HEK293 (cell line): ENCODE measurements at regions not wholly inside any gene's neighbourhood (a gene's known extent, or its start where the extent isn't known, plus 50 kb on each side); places are given as distances from the start of the nearest gene placed in this dataset.

Source experiments
- CTCF ChIA-PET: fragments of 350-600 bp; formaldehyde crosslinking; extraction: SDS; loops from one replicate; lab custom pipeline; 2021; ENCODE audit warnings: antibody characterized with exemption; lab: Yijun Ruan, JAX
- POLR2A ChIA-PET: fragments of 300-600 bp; formaldehyde crosslinking; extraction: SDS; loops from one replicate; lab custom pipeline; 2020; ENCODE audit warnings: antibody characterized with exemption, inconsistent platforms; lab: Yijun Ruan, JAX
- H3K27ac ChIP-seq: fragments of 200-500 bp; sonication (Bioruptor generic); 2 replicates; pipeline ENCODE4 v1.5.1; 2014; ENCODE audit warnings: low read depth, low read length, control low read depth, inconsistent platforms; ENCODE audit errors: extremely low read depth
- H3K36me3 ChIP-seq, 2 experiments: fragments of 200-500 bp in 1 of 2; sonication (Bioruptor generic) in 1 of 2; 1 replicate in 1 of 2; 2 replicates in 1 of 2; pipeline ENCODE4 v1.5.1; 2014 to 2017; ENCODE audit warnings: inconsistent platforms in 2 of 2, low read length in 2 of 2; ENCODE audit not compliant: control insufficient read depth in 2 of 2, insufficient read depth in 1 of 2
- H3K4me1 ChIP-seq: fragments of 200-500 bp; sonication (Bioruptor generic); 2 replicates; pipeline ENCODE4 v1.5.1; 2014; ENCODE audit warnings: mild to moderate bottlenecking, low read length, inconsistent platforms; ENCODE audit not compliant: control insufficient read depth, insufficient read depth
- H3K4me3 ChIP-seq: 2 replicates; pipeline ENCODE4 v1.5.1; 2011; ENCODE audit warnings: low read depth, mild to moderate bottlenecking, control low read depth, low read length, moderate library complexity
- H3K9me3 ChIP-seq: fragments of 200-500 bp; sonication (Bioruptor generic); 2 replicates; pipeline ENCODE4 v1.5.1; 2014; ENCODE audit warnings: low read depth, low read length, inconsistent platforms; ENCODE audit not compliant: control insufficient read depth, insufficient read depth
- BCL6B ChIP-seq: fragments of 450-650 bp; formaldehyde crosslinking; IDR thresholded peaks from 2 replicates; pipeline ENCODE4 v1.5.1; 2017; ENCODE audit warnings: missing biosample characterization, missing genetic modification characterization
- FEZF1 ChIP-seq: fragments of 450-650 bp; formaldehyde crosslinking; IDR thresholded peaks from 2 replicates; pipeline ENCODE4 v1.5.1; 2016; ENCODE audit warnings: missing biosample characterization, missing genetic modification characterization
- GLI4 ChIP-seq: fragments of 450-650 bp; formaldehyde crosslinking; IDR thresholded peaks from 2 replicates; pipeline ENCODE4 v1.5.1; 2016; ENCODE audit warnings: missing biosample characterization, missing genetic modification characterization
- HOXD13 ChIP-seq: sonication (generic); formaldehyde crosslinking; IDR thresholded peaks from 2 replicates; pipeline ENCODE4 v1.8.0; 2022; ENCODE audit warnings: missing genetic modification reagents, borderline replicate concordance
- KLF1 ChIP-seq: fragments of 450-650 bp; formaldehyde crosslinking; IDR thresholded peaks from 2 replicates; pipeline ENCODE4 v1.5.1; 2016; ENCODE audit warnings: missing biosample characterization, missing genetic modification characterization
- OSR2 ChIP-seq: fragments of 450-650 bp; formaldehyde crosslinking; IDR thresholded peaks from 2 replicates; pipeline ENCODE4 v1.5.1; 2016; ENCODE audit warnings: missing biosample characterization, missing genetic modification characterization
- PRDM6 ChIP-seq: fragments of 450-650 bp; formaldehyde crosslinking; IDR thresholded peaks from 2 replicates; pipeline ENCODE4 v1.5.1; 2017; ENCODE audit warnings: missing biosample characterization, missing genetic modification characterization
- RBAK ChIP-seq: fragments of 450-650 bp; formaldehyde crosslinking; IDR thresholded peaks from 2 replicates; pipeline ENCODE4 v1.5.1; 2016; ENCODE audit warnings: missing biosample characterization, missing genetic modification characterization
- REST ChIP-seq: fragments of 450-650 bp; formaldehyde crosslinking; IDR thresholded peaks from 2 replicates; pipeline ENCODE4 v1.5.1; 2016; ENCODE audit warnings: missing biosample characterization, missing genetic modification characterization
- ZBTB21 ChIP-seq: fragments of 450-650 bp; formaldehyde crosslinking; IDR thresholded peaks from 2 replicates; pipeline ENCODE4 v1.5.1; 2017; ENCODE audit warnings: missing biosample characterization, missing genetic modification characterization
- ZNF10 ChIP-seq: fragments of 450-650 bp; formaldehyde crosslinking; IDR thresholded peaks from 2 replicates; pipeline ENCODE4 v1.5.1; 2017; ENCODE audit warnings: missing biosample characterization, missing genetic modification characterization
- ZNF114 ChIP-seq: fragments of 450-650 bp; formaldehyde crosslinking; IDR thresholded peaks from 2 replicates; pipeline ENCODE4 v1.5.0; 2017; ENCODE audit warnings: missing biosample characterization, missing genetic modification characterization
- ZNF121 ChIP-seq: fragments of 450-650 bp; formaldehyde crosslinking; IDR thresholded peaks from 2 replicates; pipeline ENCODE4 v1.5.1; 2016; ENCODE audit warnings: missing biosample characterization, missing genetic modification characterization
- ZNF148 ChIP-seq: fragments of 450-650 bp; formaldehyde crosslinking; IDR thresholded peaks from 2 replicates; pipeline ENCODE4 v1.5.0; 2017; ENCODE audit warnings: missing biosample characterization, missing genetic modification characterization, borderline replicate concordance
- ZNF16 ChIP-seq: fragments of 450-650 bp; formaldehyde crosslinking; IDR thresholded peaks from 2 replicates; pipeline ENCODE4 v1.5.1; 2016; ENCODE audit warnings: low read depth, missing biosample characterization, missing genetic modification characterization
- ZNF19 ChIP-seq: fragments of 450-650 bp; formaldehyde crosslinking; IDR thresholded peaks from 2 replicates; pipeline ENCODE4; 2016; ENCODE audit warnings: missing biosample characterization, missing genetic modification characterization, low read depth
- ZNF221 ChIP-seq: fragments of 450-650 bp; formaldehyde crosslinking; IDR thresholded peaks from 2 replicates; pipeline ENCODE4 v1.5.1; 2017; ENCODE audit warnings: missing biosample characterization, missing genetic modification characterization, borderline replicate concordance
- ZNF23 ChIP-seq: fragments of 450-650 bp; formaldehyde crosslinking; IDR thresholded peaks from 2 replicates; pipeline ENCODE4 v1.5.1; 2016; ENCODE audit warnings: missing biosample characterization, missing genetic modification characterization, borderline replicate concordance
- ZNF350 ChIP-seq: fragments of 450-650 bp; formaldehyde crosslinking; IDR thresholded peaks from 2 replicates; pipeline ENCODE4 v1.5.0; 2017; ENCODE audit warnings: missing biosample characterization, mild to moderate bottlenecking, missing genetic modification characterization
- ZNF366 ChIP-seq: fragments of 450-650 bp; formaldehyde crosslinking; conservative IDR thresholded peaks from 2 replicates; pipeline ENCODE4 v1.5.1; 2016; ENCODE audit warnings: missing biosample characterization, missing genetic modification characterization
- ZNF501 ChIP-seq: fragments of 450-650 bp; formaldehyde crosslinking; IDR thresholded peaks from 2 replicates; pipeline ENCODE4 v1.5.1; 2016; ENCODE audit warnings: missing biosample characterization, missing genetic modification characterization
- ZNF555 ChIP-seq: fragments of 450-650 bp; formaldehyde crosslinking; conservative IDR thresholded peaks from 2 replicates; pipeline ENCODE4 v1.5.1; 2017; ENCODE audit warnings: missing biosample characterization, mild to moderate bottlenecking, missing genetic modification characterization, inconsistent platforms
- ZNF600 ChIP-seq: fragments of 450-650 bp; formaldehyde crosslinking; IDR thresholded peaks from 2 replicates; pipeline ENCODE4 v1.5.1; 2016; ENCODE audit warnings: missing biosample characterization, missing genetic modification characterization
- ZNF704 ChIP-seq: fragments of 450-650 bp; formaldehyde crosslinking; IDR thresholded peaks from 2 replicates; pipeline ENCODE4 v1.5.1; 2016; ENCODE audit warnings: missing biosample characterization, missing genetic modification characterization
- ZNF747 ChIP-seq: fragments of 450-650 bp; formaldehyde crosslinking; IDR thresholded peaks from 2 replicates; pipeline ENCODE4 v1.5.1; 2016; ENCODE audit warnings: missing biosample characterization, missing genetic modification characterization
- ZNF768 ChIP-seq: fragments of 450-650 bp; formaldehyde crosslinking; IDR thresholded peaks from 2 replicates; pipeline ENCODE4 v1.5.1; 2018; ENCODE audit warnings: missing biosample characterization, mild to moderate bottlenecking, missing genetic modification characterization
- ZNF791 ChIP-seq: fragments of 450-650 bp; formaldehyde crosslinking; IDR thresholded peaks from 2 replicates; pipeline ENCODE4 v1.5.1; 2016; ENCODE audit warnings: missing biosample characterization, missing genetic modification characterization
- ZXDB ChIP-seq: fragments of 450-650 bp; formaldehyde crosslinking; IDR thresholded peaks from 2 replicates; pipeline ENCODE4 v1.5.1; 2016; ENCODE audit warnings: missing biosample characterization, missing genetic modification characterization

- TF ChIP-seq ZNF501 (no peak), ZNF791 (tag by site-specific recombination) (no peak), ZNF600 (tag by site-specific recombination) (no peak), ZBTB21 (tag by site-specific recombination) (no peak), ZNF10 (tag by site-specific recombination) (no peak), ZNF16 (tag by site-specific recombination) (no peak), ZNF221 (tag by site-specific recombination) (no peak), ZNF747 (tag by site-specific recombination) (no peak), ZNF555 (tag by site-specific recombination) (no peak), GLI4 (tag by site-specific recombination) (no peak), REST (no peak), ZNF19 (tag by site-specific recombination) (no peak), ZNF114 (no peak)
- Histone ChIP-seq H3K36me3 (no peaks in the 10 kb centered on the region), H3K9me3 (no peaks in the 10 kb centered on the region), H3K27ac (no peak overlapping the region), H3K4me1 (no peaks in the 10 kb centered on the region), H3K4me3 (no peak overlapping the region)
- CTCF ChIA-PET: no interaction called here
- POLR2A ChIA-PET: no interaction called here
These were observed 121.2 kb upstream of the LSAMP start for GRCh38 chr3:116566478-116566960.

- no peak overlapping the region for H3K27ac ChIP-seq
- no peak overlapping the region for H3K4me3 ChIP-seq
- no peaks in the 10 kb centered on the region for H3K36me3 ChIP-seq
- POLR2A ChIA-PET: no interaction called here
- no peaks in the 10 kb centered on the region for H3K4me1 ChIP-seq
- H3K9me3 ChIP-seq: no peaks in the 10 kb centered on the region
- CTCF ChIA-PET: no interaction called here
- TF ChIP-seq ZXDB (no peak), ZNF121 (no peak), ZNF704 (tag by site-specific recombination) (no peak), ZNF350 (tag by site-specific recombination) (no peak), KLF1 (tag by site-specific recombination) (no peak), HOXD13 (no peak), RBAK (tag by site-specific recombination) (no peak), ZNF148 (no peak), BCL6B (tag by site-specific recombination) (no peak), OSR2 (tag by site-specific recombination) (no peak), ZNF23 (no peak), PRDM6 (tag by site-specific recombination) (no peak), FEZF1 (no peak), ZNF366 (tag by site-specific recombination) (no peak), ZNF768 (tag by site-specific recombination) (no peak)
These were observed 124.3 kb upstream of the LSAMP start for GRCh38 chr3:116569611-116570010.
